Spleen (tissue), 7 donors: ENCODE measurements at regions not wholly inside any gene's neighbourhood (a gene's known extent, or its start where the extent isn't known, plus 50 kb on each side); places are given as distances from the start of the nearest gene placed in this dataset.
"Not testable (repeated sequence)": the region's sequence is repeated elsewhere in the genome, so short reads cannot be mapped to it uniquely, and the experiment has no call there.

Source experiments
- POLR2A ChIP-seq, 3 donors: fragments of 450-650 bp; IDR thresholded peaks; one replicate each; pipeline ENCODE4 v1.5.1; 2017; ENCODE audit warnings: antibody characterized with exemption in 3 of 3, mild to moderate bottlenecking in 1 of 3
- POLR2AphosphoS5 ChIP-seq, 3 donors: sonication (generic); formaldehyde crosslinking; IDR thresholded peaks; one replicate each; pipeline ENCODE4 v1.5.1; 2017; ENCODE audit warnings: antibody characterized with exemption in 3 of 3
- TF ChIP-seq, protein P1 (sequence below), 11 experiments: fragments of 200-600 bp in 7 of 11; fragments of 450-650 bp in 4 of 11; sonication (generic) in 4 of 11; IDR thresholded peaks in 8 of 11; conservative IDR thresholded peaks in 3 of 11; 1 replicate in 7 of 11; 2 replicates in 4 of 11; pipeline versions ENCODE4 v1.4.0 to v1.8.0; 2016 to 2021; ENCODE audit warnings: antibody characterized with exemption in 11 of 11, inconsistent platforms in 4 of 11, mild to moderate bottlenecking in 1 of 11
- donor health status: DM: no; HTN: no; CAD: no; lungs with moderate emphysema.
- donor health status: DM: no; HTN: no; CAD: no.
- donor health status: DM: no; HTN: no; CAD: no.

DNA sequence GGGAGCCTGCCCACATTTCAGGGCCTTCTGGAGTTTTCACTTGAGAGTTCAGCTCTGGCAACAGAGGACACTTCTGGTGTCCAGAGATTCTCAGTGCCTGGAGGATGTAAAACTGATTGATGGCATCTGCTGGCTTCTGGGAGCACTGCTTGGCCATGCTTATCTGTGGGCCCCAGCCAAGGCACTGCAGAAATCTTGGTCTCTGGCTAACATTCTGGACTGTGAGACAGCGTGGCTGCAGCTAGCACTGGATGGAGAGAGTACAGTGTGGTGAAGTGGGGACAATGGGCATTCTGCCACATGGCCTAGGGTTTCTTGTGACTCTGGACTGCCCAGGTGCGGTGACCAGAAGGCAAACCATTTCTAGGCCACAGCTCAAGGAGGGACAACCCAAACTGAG, 1479.4 kb upstream of the DEFB115 start:
- TF ChIP-seq, protein P1, sequence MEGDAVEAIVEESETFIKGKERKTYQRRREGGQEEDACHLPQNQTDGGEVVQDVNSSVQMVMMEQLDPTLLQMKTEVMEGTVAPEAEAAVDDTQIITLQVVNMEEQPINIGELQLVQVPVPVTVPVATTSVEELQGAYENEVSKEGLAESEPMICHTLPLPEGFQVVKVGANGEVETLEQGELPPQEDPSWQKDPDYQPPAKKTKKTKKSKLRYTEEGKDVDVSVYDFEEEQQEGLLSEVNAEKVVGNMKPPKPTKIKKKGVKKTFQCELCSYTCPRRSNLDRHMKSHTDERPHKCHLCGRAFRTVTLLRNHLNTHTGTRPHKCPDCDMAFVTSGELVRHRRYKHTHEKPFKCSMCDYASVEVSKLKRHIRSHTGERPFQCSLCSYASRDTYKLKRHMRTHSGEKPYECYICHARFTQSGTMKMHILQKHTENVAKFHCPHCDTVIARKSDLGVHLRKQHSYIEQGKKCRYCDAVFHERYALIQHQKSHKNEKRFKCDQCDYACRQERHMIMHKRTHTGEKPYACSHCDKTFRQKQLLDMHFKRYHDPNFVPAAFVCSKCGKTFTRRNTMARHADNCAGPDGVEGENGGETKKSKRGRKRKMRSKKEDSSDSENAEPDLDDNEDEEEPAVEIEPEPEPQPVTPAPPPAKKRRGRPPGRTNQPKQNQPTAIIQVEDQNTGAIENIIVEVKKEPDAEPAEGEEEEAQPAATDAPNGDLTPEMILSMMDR (IDR thresholded peaks at IDR 0.05 in 8 of 11, conservative IDR thresholded peaks at IDR 0.05 in 3 of 11) = not testable (repeated sequence)
- not testable (repeated sequence) for TF ChIP-seq POLR2A, POLR2AphosphoS5 (IDR thresholded peaks at IDR 0.05)
